Epithelial cell of proximal tubule (primary cell): ENCODE measurements at regions not wholly inside any gene's neighbourhood (a gene's known extent, or its start where the extent isn't known, plus 50 kb on each side); places are given as distances from the start of the nearest gene placed in this dataset.
"Not testable (repeated sequence)": the region's sequence is repeated elsewhere in the genome, so short reads cannot be mapped to it uniquely, and the experiment has no call there.

ENCODE experiments used
- DNase-seq: peaks from one replicate; pipeline ENCODE4 v3.0.0-alpha.2; 2011; ENCODE audit warnings: low read depth
- H3K4me3 ChIP-seq: 2 replicates; pipeline ENCODE4 v1.5.1; 2011; ENCODE audit warnings: low read depth, mild to moderate bottlenecking, low read length
- CTCF ChIP-seq: conservative IDR thresholded peaks from 2 replicates; pipeline ENCODE4 v1.5.1; 2012; ENCODE audit warnings: low read depth, mild to moderate bottlenecking, low read length

GRCh38 chr6:85360794-85361642 is 88.9 kb upstream of the NT5E start:
- TF ChIP-seq CTCF, result no peak
- no peak overlapping the region for H3K4me3 ChIP-seq
- DNase-seq, result peak; percentile 93

GRCh38 chr6:85357651-85358050 is 92.2 kb upstream of the NT5E start:
- no peak overlapping the region for H3K4me3 ChIP-seq
- DNase-seq, result no peak
- TF ChIP-seq CTCF, result no peak

- DNase-seq, H3K4me3 ChIP-seq: not testable (repeated sequence)
These were observed 93.1 kb upstream of the NT5E start for GRCh38 chr6:85356743-85357142.

- H3K4me3 ChIP-seq, result no peak overlapping the region
- no peak for TF ChIP-seq CTCF
- DNase-seq, result no peak
These were observed 94.1 kb upstream of the NT5E start for GRCh38 chr6:85355816-85356215.

GRCh38 chr6:85354761-85355618 is 94.9 kb upstream of the NT5E start:
- TF ChIP-seq CTCF, result peak; percentile 91
- H3K4me3 ChIP-seq, result no peak overlapping the region
- DNase-seq, result no peak

GRCh38 chr6:85353012-85353411 is 96.9 kb upstream of the NT5E start:
- TF ChIP-seq CTCF, result no peak
- H3K4me3 ChIP-seq, result no peak overlapping the region
- no peak for DNase-seq

- peak; percentile 71 for TF ChIP-seq CTCF
- H3K4me3 ChIP-seq, result no peak overlapping the region
- no peak for DNase-seq
These were observed 101.2 kb upstream of the NT5E start for GRCh38 chr6:85348643-85349042.
